Fibroblast of skin of right quadriceps (primary cell): ENCODE measurements at regions not wholly inside any gene's neighbourhood (a gene's known extent, or its start where the extent isn't known, plus 50 kb on each side); places are given as distances from the start of the nearest gene placed in this dataset.

Experiments used
- DNase-seq: peaks from one replicate; pipeline ENCODE4 v3.0.0-alpha.2; 2013

GRCh38 chr13:77422724-77423123 is 95.8 kb upstream of the MYCBP2 start:
- no peak for DNase-seq

DNA sequence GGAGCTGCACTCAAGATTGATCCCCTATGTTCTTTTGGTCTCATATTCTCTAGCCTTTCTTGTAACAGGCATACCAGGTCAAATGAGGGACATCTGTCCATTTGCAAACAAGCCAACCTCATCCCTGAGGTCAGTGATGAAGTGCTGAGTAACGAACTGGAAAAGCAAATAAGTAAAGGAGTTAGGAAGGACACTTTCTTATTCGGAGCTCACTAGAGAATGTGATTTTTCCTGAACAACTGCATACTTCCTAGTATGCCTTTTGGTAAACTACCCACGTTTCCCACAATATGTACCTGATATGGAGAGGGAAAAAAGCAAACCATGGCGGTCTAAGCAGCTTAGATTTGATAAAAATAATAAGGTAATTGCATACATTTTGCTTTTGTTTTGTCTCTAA is 91.0 kb upstream of the MYCBP2 start:
- DNase-seq = no peak

DNA sequence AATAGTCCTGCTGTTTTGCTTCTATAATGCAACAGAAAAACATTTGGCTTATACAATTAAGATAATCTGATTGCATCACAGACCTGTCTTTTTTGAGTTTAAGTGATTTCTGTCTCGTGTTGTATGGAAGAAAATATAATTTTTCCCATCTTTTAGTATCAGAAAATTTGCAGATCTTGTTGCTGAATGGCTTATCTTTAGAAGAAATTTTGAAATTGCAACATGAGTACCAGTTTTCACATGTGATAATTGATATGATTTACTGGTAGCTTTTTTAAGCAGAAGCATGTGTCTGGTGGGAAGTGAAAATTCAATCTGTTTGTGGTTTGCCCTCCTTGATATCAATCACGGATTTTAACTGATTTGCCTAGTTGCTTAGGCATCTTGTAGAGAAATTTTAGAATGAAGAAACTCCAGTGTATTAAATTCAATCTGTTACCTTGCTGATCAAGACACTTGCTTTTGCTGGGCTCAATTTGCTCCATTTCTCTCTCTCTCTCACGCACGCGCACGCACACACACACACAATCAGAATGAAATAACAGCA is 89.8 kb upstream of the MYCBP2 start:
- DNase-seq = no peak

DNA sequence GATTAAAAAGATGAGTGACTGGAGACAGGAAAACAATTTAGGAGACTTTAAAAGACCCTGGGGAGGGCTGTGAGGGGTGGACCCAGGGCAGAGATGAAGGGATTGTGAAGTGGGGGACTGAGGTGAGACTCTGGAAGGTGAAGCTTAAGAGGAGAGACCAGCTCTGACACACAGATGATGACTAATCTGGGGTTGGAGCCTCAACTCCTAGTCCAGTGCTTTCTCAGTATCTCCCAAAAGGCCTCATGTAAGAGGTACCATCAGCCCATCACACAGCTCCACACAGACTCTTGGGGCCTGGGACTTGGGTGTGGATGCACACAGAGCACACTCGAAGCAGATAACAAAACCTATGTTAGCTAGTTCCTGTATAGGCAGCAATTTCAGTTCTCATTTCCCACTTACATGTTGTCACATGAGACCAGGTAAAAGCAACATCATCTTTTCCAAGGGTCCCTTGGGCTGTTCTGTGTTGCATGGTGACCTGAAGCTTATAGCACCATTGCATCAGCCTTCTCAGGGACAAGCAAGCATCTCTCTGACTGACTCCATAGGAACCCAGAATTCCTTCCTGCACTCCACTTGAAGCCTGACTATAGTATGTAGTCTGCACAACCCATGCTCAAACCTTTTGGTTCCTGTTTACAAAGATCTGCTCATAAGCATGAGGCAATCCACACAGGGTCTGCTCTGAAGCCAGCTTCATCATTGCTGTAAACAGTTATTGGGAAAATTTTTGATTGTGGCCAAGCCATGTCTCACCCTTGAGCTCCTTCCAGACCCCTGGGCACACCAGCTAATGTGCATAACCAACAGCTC is 88.6 kb upstream of the MYCBP2 start:
- no peak for DNase-seq

GRCh38 chr13:77412860-77413259 is 86.0 kb upstream of the MYCBP2 start:
- no peak for DNase-seq

GRCh38 chr13:77412116-77412635 is 85.3 kb upstream of the MYCBP2 start:
- no peak for DNase-seq

GRCh38 chr13:77409412-77409811 is 82.5 kb upstream of the MYCBP2 start:
- no peak for DNase-seq

- no peak for DNase-seq
Observed at GRCh38 chr13:77406644-77407440, 79.9 kb upstream of the MYCBP2 start.

- no peak for DNase-seq
Observed at GRCh38 chr13:77398825-77399620, 72.1 kb upstream of the MYCBP2 start.

DNA sequence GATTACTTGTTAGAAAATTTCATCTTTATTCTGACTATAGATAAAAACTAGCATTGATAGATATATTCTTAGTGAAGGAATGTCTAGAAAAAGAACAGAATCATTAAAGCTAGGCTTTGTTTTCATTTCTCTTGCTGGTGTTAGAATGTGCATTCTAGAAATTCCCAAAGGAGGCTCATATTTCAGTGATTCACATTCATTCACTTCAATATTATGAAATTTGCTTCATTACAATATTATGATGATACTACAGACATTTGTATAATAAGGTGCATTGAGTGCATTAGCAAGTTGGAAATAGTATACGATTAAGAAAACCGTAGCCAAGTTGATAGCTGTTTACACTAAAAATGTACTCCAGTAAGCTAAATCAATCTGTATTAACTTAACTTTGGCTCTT is 70.7 kb upstream of the MYCBP2 start:
- DNase-seq = peak; percentile 14

DNA sequence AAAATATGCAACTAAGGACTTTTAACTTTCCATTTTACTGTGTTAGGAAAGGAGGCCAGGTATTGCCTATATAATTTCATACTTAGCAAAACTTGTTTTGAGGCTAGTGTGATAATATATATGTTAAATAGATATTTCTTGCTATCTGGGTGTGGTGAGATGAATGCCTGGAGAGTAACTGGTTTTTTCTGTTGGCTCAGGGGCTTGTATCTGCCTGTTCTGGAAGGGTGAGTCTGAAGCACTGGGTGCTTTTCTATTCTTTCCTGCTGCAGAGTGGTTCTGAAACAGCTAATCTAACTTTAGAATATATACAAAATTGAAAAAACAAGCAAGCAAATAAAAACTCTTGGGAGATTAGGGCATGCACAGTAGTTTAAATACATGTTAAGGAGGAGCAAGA is 64.6 kb upstream of the MYCBP2 start:
- no peak for DNase-seq

- DNase-seq = peak; percentile 19
Observed at GRCh38 chr13:77390391-77390790, 63.5 kb upstream of the MYCBP2 start.

- no peak for DNase-seq
Observed at GRCh38 chr13:77389625-77390000, 62.7 kb upstream of the MYCBP2 start.

GRCh38 chr13:77388944-77389624 is 62.2 kb upstream of the MYCBP2 start:
- DNase-seq = no peak

DNA sequence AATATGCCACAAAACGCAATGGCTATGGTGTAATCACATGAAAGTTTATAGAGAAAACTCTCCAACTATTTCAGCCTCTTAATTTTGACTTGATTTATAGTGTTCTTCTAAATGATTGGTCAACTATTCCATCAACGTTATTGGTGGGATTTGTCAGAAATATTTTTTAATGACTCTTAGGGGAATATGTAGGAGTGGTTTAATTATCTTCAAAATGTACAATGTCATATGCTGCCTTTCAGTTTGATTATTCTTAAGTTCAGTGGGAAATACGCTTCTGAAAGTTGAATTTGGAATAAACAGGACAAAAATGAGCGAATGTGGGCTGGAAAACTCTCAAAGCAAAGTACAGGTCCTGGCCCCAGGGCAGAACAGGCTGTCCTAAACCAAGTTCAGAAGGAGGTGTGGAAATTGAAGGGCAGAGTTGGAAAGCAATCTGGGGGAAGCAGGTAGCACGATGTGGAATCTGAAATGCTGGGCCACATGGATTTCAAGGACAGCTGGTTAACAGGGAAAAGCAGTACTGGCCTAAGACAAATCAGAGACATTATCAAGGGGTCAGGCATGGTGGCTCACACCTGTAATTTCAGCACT is 60.8 kb upstream of the MYCBP2 start:
- DNase-seq = no peak

GRCh38 chr13:77386880-77387606 is 60.1 kb upstream of the MYCBP2 start:
- peak; percentile 75 for DNase-seq

DNA sequence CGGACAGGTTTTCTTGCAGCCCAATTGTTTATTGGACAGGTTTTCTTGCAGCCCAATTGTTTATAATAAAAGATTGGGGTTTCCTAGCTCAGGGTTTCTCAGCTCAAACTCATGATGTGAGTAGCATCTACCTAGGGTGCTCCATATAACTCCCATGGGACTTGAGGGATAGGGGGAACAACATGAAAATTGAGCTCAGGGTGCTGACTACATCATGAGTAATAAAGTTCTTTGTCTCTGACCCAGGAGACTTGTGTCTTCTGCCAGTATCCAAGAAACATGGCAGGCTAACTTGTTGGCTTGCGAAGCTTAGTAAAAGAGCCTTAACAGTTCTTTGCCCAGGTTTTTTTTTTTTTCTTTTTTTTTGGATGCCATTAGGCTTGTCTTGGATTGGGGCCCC is 59.2 kb upstream of the MYCBP2 start:
- no peak for DNase-seq

DNA sequence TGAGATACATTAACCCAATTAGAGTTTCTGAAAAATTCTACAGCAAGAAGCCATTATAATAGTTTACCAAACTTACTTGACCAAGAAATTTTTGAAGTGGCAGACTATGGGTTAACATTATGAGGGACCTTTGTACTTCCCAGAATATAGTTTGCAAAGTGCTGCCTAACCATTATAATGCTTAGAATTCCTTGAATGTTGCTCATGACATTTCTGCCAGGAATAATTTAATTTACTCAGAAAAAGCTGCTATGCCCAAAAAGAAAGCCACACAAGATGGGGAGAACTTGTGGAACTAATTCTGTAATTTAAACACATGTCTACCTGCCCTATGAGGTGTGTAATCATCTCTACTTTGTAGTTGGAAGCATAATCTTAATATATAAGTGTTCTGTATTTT is 58.1 kb upstream of the MYCBP2 start:
- peak; percentile 18 for DNase-seq

- DNase-seq = no peak
Observed at GRCh38 chr13:77383097-77383496, 56.2 kb upstream of the MYCBP2 start.

- no peak for DNase-seq
Observed at GRCh38 chr13:77381059-77381458, 54.2 kb upstream of the MYCBP2 start.

DNA sequence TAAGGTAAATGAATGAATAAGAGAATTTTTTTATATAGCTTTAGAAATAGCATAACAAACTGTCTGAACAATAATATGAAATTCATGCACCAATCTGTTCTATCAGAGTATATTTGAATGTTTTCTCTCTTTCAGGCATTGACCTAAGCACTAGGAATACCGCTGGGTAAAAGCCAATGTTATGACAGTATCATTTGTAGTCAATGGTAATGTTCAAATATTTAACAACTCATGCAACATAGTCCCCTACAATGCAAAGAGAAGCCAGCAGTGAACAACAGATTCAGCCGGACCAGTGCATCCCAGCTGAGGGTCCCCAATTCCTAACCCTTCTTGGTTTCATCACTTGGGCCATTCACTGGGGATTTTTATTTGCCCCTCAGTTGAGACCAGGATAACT is 52.6 kb upstream of the MYCBP2 start:
- no peak for DNase-seq
